ENCODE measurements at regions not wholly inside any gene's neighbourhood (a gene's known extent, or its start where the extent isn't known, plus 50 kb on each side); places are given as distances from the start of the nearest gene placed in this dataset.

- Histone ChIP-seq H3K56ac (ENCODE audit: extremely low read depth, insufficient read depth, low read length) (no peak overlapping the region), H3K27ac (ENCODE audit: insufficient read depth, low read length) (no peak overlapping the region), H2BK120ac (ENCODE audit: low read depth, low read length) (no peak overlapping the region), H3K4me2 (ENCODE audit: low read depth, low read length) (no peak overlapping the region), H3K36me3 (ENCODE audit: control insufficient read depth, insufficient read depth, low read length) (no peaks in the 10 kb centered on the region), H2AK9ac (replicated peaks; ENCODE audit: low read depth, low read length, poor library complexity) (no peak overlapping the region), H4K91ac (ENCODE audit: insufficient read depth, low read depth, low read length) (no peak overlapping the region), H2AK5ac (ENCODE audit: low read depth, low read length) (no peak overlapping the region), H3K9me3 (ENCODE audit: control insufficient read depth, insufficient read depth, low read length) (no peaks in the 10 kb centered on the region), H4K20me1 (ENCODE audit: insufficient read depth, low read length) (no peaks in the 10 kb centered on the region), H3K9me1 (ENCODE audit: insufficient read depth, low read length) (no peaks in the 10 kb centered on the region), H2BK15ac (ENCODE audit: low read depth, low read length) (no peak overlapping the region), H3K18ac (ENCODE audit: low read depth, low read length) (no peak overlapping the region), H3K9ac (ENCODE audit: low read depth, low read length) (no peak overlapping the region), H3K27me3 (ENCODE audit: control insufficient read depth, insufficient read depth, low read length) (no peaks in the 10 kb centered on the region), H3K79me1 (ENCODE audit: low read depth in 1 of 2, low read length in 2 of 2) (no peaks in the 10 kb centered on the region), H2AFZ (replicated peaks; ENCODE audit: low read length, poor library complexity) (no peak overlapping the region), H4K5ac (ENCODE audit: low read depth, low read length) (no peak overlapping the region), H2BK20ac (ENCODE audit: low read depth, low read length) (no peak overlapping the region), H3K23ac (ENCODE audit: low read depth, low read length) (no peak overlapping the region), H3K4me1 (ENCODE audit: control insufficient read depth, insufficient read depth, low read length) (no peaks in the 10 kb centered on the region), H3K4ac (ENCODE audit: low read depth, low read length) (no peak overlapping the region), H2BK5ac (ENCODE audit: low read depth, low read length, poor library complexity, severe bottlenecking) (no peak overlapping the region), H3K14ac (replicated peaks; ENCODE audit: low read depth, low read length) (no peak overlapping the region), H4K8ac (ENCODE audit: low read depth in 2 of 2, low read length in 2 of 2) (no peak overlapping the region), H3K4me3 (ENCODE audit: insufficient read depth, low read depth, low read length) (no peak overlapping the region)
- no peak for TF ChIP-seq USF2 (IDR thresholded peaks at IDR 0.05; ENCODE audit: low read depth, low read length)
- dilution Hi-C loops (cut with HindIII; ENCODE audit: low sequenced_read_pairs, unreplicated experiment) (no loop called here), in situ Hi-C loops (cut with MboI; ENCODE audit: low sequenced_read_pairs) (no loop called here), intact Hi-C loops (cut with micrococcal nuclease) (no loop called here)
- DNase-seq (no peak), ATAC-seq (ENCODE audit: low read depth) (no peak)
- ChIA-PET CTCF (no interaction called here), POLR2A (ENCODE audit: unreplicated experiment) (no interaction called here)
- BruUV-seq (replicated peaks) = no TSS peak
These were observed 902.3 kb downstream of the PCDH19 start for GRCh38 chrX:99507768-99508167.

Data from IMR-90 (cell line).